Natural killer cell (primary cell): ENCODE measurements at regions not wholly inside any gene's neighbourhood (a gene's known extent, or its start where the extent isn't known, plus 50 kb on each side); places are given as distances from the start of the nearest gene placed in this dataset.
"Not testable (repeated sequence)": the region's sequence is repeated elsewhere in the genome, so short reads cannot be mapped to it uniquely, and the experiment has no call there.

Source experiments
- ATAC-seq, 3 donors: fragments of 150-1000 bp in 2 of 3; fragments of 200-7000 bp in 1 of 3; cut with Tn5 transposase; 1 replicate in 1 of 3; 2 replicates in 2 of 3; pipeline ENCODE4 v1.10.0; 2021; ENCODE audit warnings: mild to moderate bottlenecking in 2 of 3, moderate library complexity in 2 of 3
- DNase-seq, 2 donors: peaks; one replicate each; pipeline versions ENCODE4 v3.0.0 to v3.0.0-alpha.2; 2013 to 2021; ENCODE audit warnings: mixed read lengths in 1 of 2
- H3K27ac ChIP-seq: one replicate; pipeline ENCODE4 v1.5.1; 2013; ENCODE audit warnings: mild to moderate bottlenecking, low read length
- H3K27me3 ChIP-seq: one replicate; pipeline ENCODE4 v1.6.1; 2013; ENCODE audit warnings: low read length; ENCODE audit not compliant: control insufficient read depth, insufficient read depth
- H3K36me3 ChIP-seq: one replicate; pipeline ENCODE4 v1.6.1; 2013; ENCODE audit warnings: low read length; ENCODE audit not compliant: control insufficient read depth, insufficient read depth
- H3K4me1 ChIP-seq: one replicate; pipeline ENCODE4 v1.6.1; 2013; ENCODE audit warnings: low read length; ENCODE audit not compliant: control insufficient read depth, insufficient read depth
- H3K4me3 ChIP-seq: one replicate; pipeline ENCODE4 v1.5.1; 2013; ENCODE audit warnings: low read length
- H3K9me3 ChIP-seq: one replicate; pipeline ENCODE4 v1.6.1; 2013; ENCODE audit warnings: low read length; ENCODE audit not compliant: control insufficient read depth, insufficient read depth
- H3K27ac Mint-ChIP-seq, 2 donors: one replicate each; pipeline ENCODE4 v1.8.0; 2022; ENCODE audit warnings: mild to moderate bottlenecking in 2 of 2, mixed read lengths in 2 of 2, moderate library complexity in 1 of 2
- H3K27me3 Mint-ChIP-seq, 2 donors: one replicate each; pipeline ENCODE4 v1.8.0; 2022; ENCODE audit warnings: low read depth in 2 of 2, mixed read lengths in 2 of 2
- H3K36me3 Mint-ChIP-seq: one replicate; pipeline ENCODE4 v1.8.0; 2022; ENCODE audit warnings: mixed read lengths
- H3K4me1 Mint-ChIP-seq, 2 donors: one replicate each; pipeline ENCODE4 v1.8.0; 2022; ENCODE audit warnings: mixed read lengths in 2 of 2
- H3K4me3 Mint-ChIP-seq: one replicate; pipeline ENCODE4 v1.8.0; 2022; ENCODE audit warnings: mild to moderate bottlenecking, moderate library complexity, mixed read lengths
- H3K9me3 Mint-ChIP-seq, 2 donors: one replicate each; pipeline ENCODE4 v1.8.0; 2022; ENCODE audit warnings: mixed read lengths in 2 of 2
- CTCF ChIP-seq: fragments of 200-600 bp; IDR thresholded peaks from one replicate; pipeline ENCODE4 v1.8.0; 2022; ENCODE audit warnings: antibody characterized with exemption
- WGBS: methylation state at CpG from one replicate; pipeline ENCODE4 v1.1.7; 2013; ENCODE audit warnings: missing lambda C conversion rate; ENCODE audit not compliant: insufficient coverage; 5-methylcytosine and 5-hydroxymethylcytosine counted together
- intact Hi-C: fragments of 100-400 bp; cut with micrococcal nuclease; formaldehyde crosslinking; loops from one replicate; pipeline ENCODE4 v1.14.2; 2022

DNA sequence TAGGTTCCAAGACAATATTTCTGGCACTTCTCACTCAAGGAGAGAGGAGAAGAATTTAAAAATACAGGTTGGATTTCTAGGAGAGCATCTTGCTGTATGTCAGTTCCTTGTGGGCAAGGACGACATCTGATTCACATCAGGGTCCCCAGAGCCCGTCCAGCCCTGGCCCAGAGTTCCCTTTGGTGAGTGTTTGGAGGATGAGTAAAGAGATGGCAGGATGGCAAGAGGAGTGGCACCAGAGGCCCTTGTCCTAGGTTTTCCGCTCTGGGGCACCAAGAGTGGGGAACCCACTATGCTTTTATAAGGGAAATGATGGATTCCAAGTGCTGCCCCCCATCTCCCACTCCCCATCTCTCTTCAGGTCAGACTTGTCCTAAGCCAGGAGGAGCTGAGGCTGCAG, 181.8 kb downstream of the TBC1D2B start:
- Histone ChIP-seq H3K9me3 (no peaks in the 10 kb centered on the region), H3K27me3 (no peaks in the 10 kb centered on the region), H3K36me3 (no peaks in the 10 kb centered on the region), H3K27ac (no peak overlapping the region), H3K4me3 (no peak overlapping the region), H3K4me1 (peaks cover 12% of the 10 kb centered on the region)
- Mint-ChIP-seq H3K9me3 (no peaks in the 10 kb centered on the region), H3K27me3 (peaks cover 6 to 7% of the 10 kb centered on the region in 2 donors), H3K4me1 (peaks cover 3 to 15% of the 10 kb centered on the region in 2 donors), H3K4me3 (no peak overlapping the region), H3K27ac (no peak overlapping the region), H3K36me3 (no peaks in the 10 kb centered on the region)
- DNase-seq = no peak
- intact Hi-C loops = no loop called here
- TF ChIP-seq CTCF = no peak
- ATAC-seq = no peak
- 81% methylated on average over 3 of the region's 3 CpGs for WGBS

- intact Hi-C loops, H3K27ac ChIP-seq: not testable (repeated sequence)
Measured at GRCh38 chr15:77895145-77895544, 182.4 kb downstream of the TBC1D2B start.

GRCh38 chr15:77893671-77894640, 183.6 kb downstream of the TBC1D2B start:
- H3K4me3 ChIP-seq, ATAC-seq, intact Hi-C loops, H3K27ac ChIP-seq, H3K27me3 ChIP-seq, H3K27ac Mint-ChIP-seq, DNase-seq, H3K9me3 ChIP-seq, H3K36me3 ChIP-seq, H3K36me3 Mint-ChIP-seq, H3K4me3 Mint-ChIP-seq, H3K9me3 Mint-ChIP-seq: not testable (repeated sequence)
- 79% methylated on average over 43 of the region's 52 CpGs for WGBS
- H3K4me1 ChIP-seq = peaks cover 14% of the 10 kb centered on the region
- H3K27me3 Mint-ChIP-seq = peaks cover 7 to 15% of the 10 kb centered on the region in 2 donors
- H3K4me1 Mint-ChIP-seq = peaks cover 6 to 17% of the 10 kb centered on the region in 2 donors

More at GRCh38 chr15:77895145-77895544, 182.4 kb downstream of the TBC1D2B start:
- not testable (repeated sequence) for H3K4me3 ChIP-seq, ATAC-seq, H3K27me3 ChIP-seq, H3K27ac Mint-ChIP-seq, DNase-seq, H3K36me3 Mint-ChIP-seq, H3K9me3 Mint-ChIP-seq, H3K36me3 ChIP-seq, H3K27me3 Mint-ChIP-seq, H3K9me3 ChIP-seq, H3K4me3 Mint-ChIP-seq
- peaks cover 14% of the 10 kb centered on the region for H3K4me1 ChIP-seq
- WGBS = 55% methylated on average over 4 of the region's 4 CpGs
- peaks cover 6 to 17% of the 10 kb centered on the region in 2 donors for H3K4me1 Mint-ChIP-seq

GRCh38 chr15:77893246-77893645, 184.3 kb downstream of the TBC1D2B start:
- H3K4me3 Mint-ChIP-seq, H3K36me3 ChIP-seq, ATAC-seq, DNase-seq, H3K36me3 Mint-ChIP-seq, H3K27me3 ChIP-seq, intact Hi-C loops, H3K9me3 ChIP-seq, H3K9me3 Mint-ChIP-seq, H3K4me3 ChIP-seq, H3K27ac ChIP-seq, H3K27ac Mint-ChIP-seq: not testable (repeated sequence)
- H3K4me1 Mint-ChIP-seq = peaks cover 6 to 17% of the 10 kb centered on the region in 2 donors
- peaks cover 7 to 15% of the 10 kb centered on the region in 2 donors for H3K27me3 Mint-ChIP-seq
- peaks cover 14% of the 10 kb centered on the region for H3K4me1 ChIP-seq
- 97% methylated on average over 7 of the region's 7 CpGs for WGBS

- WGBS = 92% methylated on average over 3 of the region's 3 CpGs
- no peaks in the 10 kb centered on the region for H3K9me3 Mint-ChIP-seq
- Histone ChIP-seq H3K27me3 (no peaks in the 10 kb centered on the region), H3K36me3 (no peaks in the 10 kb centered on the region), H3K4me1 (peaks cover 14% of the 10 kb centered on the region), H3K9me3 (no peaks in the 10 kb centered on the region), H3K27ac (no peak overlapping the region), H3K4me3 (no peak overlapping the region)
- no peak overlapping the region for H3K27ac Mint-ChIP-seq
- TF ChIP-seq CTCF = no peak
- H3K36me3 Mint-ChIP-seq = no peaks in the 10 kb centered on the region
- H3K4me1 Mint-ChIP-seq = peaks cover 6 to 17% of the 10 kb centered on the region in 2 donors
- intact Hi-C loops = no loop called here
- H3K4me3 Mint-ChIP-seq = no peak overlapping the region
- no peak for ATAC-seq
- DNase-seq = no peak
- H3K27me3 Mint-ChIP-seq = peaks cover 7 to 15% of the 10 kb centered on the region in 2 donors
Measured at GRCh38 chr15:77892335-77892734, 185.2 kb downstream of the TBC1D2B start.

DNA sequence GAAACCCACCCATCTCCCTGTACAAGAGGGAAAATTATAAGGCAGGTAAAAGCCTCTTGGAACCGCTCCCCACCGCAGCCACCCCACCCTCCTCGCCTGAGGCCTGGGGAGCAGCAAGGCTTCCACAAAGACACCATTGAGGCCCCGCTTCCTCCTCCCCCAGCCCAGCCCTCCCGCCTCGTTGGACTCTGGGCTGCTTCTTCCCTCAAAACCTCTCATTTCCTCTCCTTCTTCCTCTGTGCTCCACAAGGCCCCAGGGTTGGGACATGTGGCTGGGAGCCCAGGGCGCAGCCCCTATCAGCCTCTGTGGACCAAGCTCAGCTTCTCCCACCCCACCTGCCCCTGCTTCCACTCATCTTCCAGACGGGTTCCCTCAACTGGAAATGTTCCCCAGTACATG, 185.6 kb downstream of the TBC1D2B start:
- DNase-seq, ATAC-seq, H3K9me3 ChIP-seq, H3K4me3 Mint-ChIP-seq, intact Hi-C loops, H3K36me3 ChIP-seq, H3K4me3 ChIP-seq, H3K36me3 Mint-ChIP-seq, H3K9me3 Mint-ChIP-seq, H3K27me3 ChIP-seq, H3K27ac ChIP-seq, H3K27ac Mint-ChIP-seq: not testable (repeated sequence)
- peaks cover 14% of the 10 kb centered on the region for H3K4me1 ChIP-seq
- peaks cover 6 to 17% of the 10 kb centered on the region in 2 donors for H3K4me1 Mint-ChIP-seq
- H3K27me3 Mint-ChIP-seq = peaks cover 7 to 15% of the 10 kb centered on the region in 2 donors
- WGBS = 46% methylated on average over 7 of the region's 8 CpGs
